ENCODE measurements at regions not wholly inside any gene's neighbourhood (a gene's known extent, or its start where the extent isn't known, plus 50 kb on each side); places are given as distances from the start of the nearest gene placed in this dataset.
"Not testable (repeated sequence)": the region's sequence is repeated elsewhere in the genome, so short reads cannot be mapped to it uniquely, and the experiment has no call there.

GRCh38 chr7:52269669-52270068 lies 765.8 kb upstream of the POM121L12 start:
- no peak for DNase-seq (ENCODE audit: low read depth in 2 of 2)

DNA sequence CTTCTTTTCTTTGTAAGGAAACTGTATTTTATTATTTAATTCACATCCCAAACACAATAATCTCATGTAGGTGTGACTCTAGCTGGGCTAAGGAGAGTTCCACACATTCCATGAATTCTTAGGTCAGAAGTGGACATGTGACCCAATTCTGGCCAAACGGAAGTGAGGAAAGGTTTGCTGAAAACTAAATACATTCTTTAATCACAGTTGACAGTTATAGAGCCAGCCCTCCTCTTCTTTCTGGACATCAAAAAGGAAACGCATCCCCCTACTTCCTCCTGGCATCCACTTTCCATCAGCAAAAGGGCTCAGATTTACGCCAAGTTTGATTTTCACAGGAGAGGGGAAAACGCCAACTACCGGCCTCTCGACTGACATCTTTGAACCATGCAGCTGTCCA lies 774.4 kb upstream of the POM121L12 start:
- DNase-seq (ENCODE audit: low read depth in 2 of 2) = no peak

DNA sequence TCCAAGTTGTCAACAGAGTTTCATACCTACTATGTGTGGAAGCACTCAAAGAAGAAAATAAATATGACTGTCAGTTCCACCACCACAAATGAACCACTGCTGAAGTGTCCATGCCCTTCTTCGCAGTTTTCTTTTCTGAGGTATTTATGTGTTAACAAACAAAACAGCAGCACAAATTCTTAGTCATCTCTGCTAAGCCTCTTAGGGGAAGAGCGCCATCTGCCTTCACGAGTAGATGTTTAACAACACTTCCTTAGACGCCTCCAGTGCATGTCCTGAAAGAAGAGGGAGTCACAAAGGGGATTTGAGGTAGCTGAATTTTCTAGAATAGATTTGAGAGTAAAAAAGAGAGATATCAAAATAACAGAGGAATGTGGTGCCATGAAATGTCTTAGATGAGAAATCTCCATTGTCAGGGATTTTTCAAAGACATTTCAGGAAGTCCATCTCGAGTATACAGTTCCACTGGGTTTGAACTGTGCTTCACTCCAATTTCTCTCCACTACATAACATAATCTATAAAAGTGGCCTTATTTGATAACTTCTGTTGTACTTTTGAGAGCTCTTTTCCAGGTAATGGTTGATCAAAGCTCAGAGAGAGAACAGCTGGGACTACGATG lies 775.3 kb upstream of the POM121L12 start:
- no peak for DNase-seq (ENCODE audit: low read depth in 2 of 2)

GRCh38 chr7:52257890-52258289 lies 777.5 kb upstream of the POM121L12 start:
- DNase-seq (ENCODE audit: low read depth in 2 of 2) = no peak

DNA sequence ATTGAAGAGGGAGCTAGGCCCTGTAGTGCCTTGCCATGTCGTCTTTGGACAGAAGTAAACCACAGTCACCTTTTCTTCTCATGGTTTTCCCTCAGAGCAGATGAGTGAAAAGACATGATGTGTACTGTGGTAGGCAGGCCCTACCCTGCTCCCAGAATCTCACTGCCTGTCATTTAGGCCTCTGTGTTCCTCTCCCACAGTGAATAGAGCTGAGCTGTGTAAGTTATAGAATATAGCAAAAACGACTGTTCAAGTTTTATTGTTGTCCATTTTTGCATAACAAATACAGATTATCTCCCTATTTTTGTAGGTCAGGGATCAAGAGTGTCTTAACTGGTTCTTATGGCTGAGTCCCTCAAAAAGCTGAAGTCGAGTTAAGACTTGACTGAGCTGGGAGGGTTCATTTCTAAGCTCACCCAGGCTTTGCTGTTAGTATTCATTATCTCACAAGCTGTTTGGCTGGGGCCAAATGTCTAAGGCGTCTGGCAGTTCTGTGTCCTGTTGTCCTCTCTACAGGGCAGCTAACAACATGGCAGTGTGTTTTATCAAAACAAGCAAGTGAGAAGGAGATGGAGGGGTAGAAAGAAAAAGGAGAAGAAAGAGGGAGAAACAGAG lies 780.9 kb upstream of the POM121L12 start:
- no peak for DNase-seq (ENCODE audit: low read depth in 2 of 2)

- no peak for DNase-seq (ENCODE audit: low read depth in 2 of 2)
These were observed 781.5 kb upstream of the POM121L12 start for GRCh38 chr7:52253953-52254352.

- DNase-seq (ENCODE audit: low read depth in 2 of 2) = no peak
These were observed 785.7 kb upstream of the POM121L12 start for GRCh38 chr7:52249741-52250140.

DNA sequence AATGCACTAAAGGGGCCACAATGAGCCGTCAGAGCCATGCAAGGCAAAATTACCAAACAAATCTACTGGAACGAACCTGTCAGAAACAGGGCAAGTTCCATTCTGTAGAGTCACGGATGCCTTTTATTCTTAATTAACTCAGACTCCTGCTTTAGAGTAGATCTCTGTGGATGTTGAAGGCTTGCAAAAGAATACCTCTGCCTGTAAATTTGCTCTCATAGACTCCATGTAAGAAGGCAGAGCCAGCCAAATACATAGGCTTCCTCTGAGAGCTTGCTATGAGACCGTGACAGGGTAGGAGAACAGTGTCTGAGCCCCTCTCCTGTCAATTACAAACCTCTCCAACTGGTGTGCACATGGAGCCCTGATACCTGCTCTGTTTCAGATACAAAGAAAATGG lies 787.9 kb upstream of the POM121L12 start:
- no peak for DNase-seq (ENCODE audit: low read depth in 2 of 2)

- DNase-seq (ENCODE audit: low read depth in 2 of 2) = no peak
These were observed 791.7 kb upstream of the POM121L12 start for GRCh38 chr7:52243685-52244084.

DNA sequence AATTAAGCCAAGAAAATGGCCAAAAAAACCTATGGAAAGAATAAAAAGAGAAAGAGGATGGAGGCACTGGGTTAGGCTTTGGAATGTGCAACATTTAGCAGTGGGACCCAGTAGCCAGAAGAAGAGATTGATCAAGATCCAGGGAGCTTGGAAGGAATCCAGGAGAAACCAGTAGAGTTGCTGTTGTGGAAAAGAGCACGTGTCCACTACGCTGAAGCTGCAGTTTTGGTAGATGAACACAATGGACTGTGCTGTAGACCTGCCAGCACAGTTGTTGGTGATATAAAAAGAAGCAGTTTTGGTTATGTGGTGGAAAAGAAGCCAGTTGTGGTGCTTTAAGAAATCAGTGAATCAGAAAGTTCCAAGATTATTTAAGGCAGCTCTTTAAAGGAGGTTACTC lies 802.2 kb upstream of the POM121L12 start:
- DNase-seq (ENCODE audit: low read depth in 2 of 2) = no peak

- DNase-seq (ENCODE audit: low read depth in 2 of 2) = no peak
These were observed 823.5 kb upstream of the POM121L12 start for GRCh38 chr7:52211930-52212329.

DNA sequence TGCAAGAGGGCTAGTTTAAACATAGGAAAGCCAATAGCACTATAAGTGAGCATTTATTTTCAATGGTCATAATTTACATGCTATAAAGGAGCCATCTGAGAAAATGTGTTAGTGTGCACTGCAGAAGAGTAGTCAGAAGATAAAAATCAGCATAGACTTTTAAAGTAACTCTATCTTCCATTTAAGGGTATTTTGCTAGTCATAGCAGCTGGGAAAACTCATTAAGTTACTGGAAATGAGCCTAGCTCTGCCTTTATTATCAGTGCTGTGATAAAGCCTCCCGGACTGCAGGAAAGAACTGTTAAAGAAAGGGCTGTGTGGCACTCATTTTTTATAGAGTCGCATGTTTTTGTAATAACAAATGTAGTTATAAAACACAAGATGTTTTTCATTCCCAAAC lies 825.8 kb upstream of the POM121L12 start:
- no peak for DNase-seq (ENCODE audit: low read depth in 2 of 2)

DNA sequence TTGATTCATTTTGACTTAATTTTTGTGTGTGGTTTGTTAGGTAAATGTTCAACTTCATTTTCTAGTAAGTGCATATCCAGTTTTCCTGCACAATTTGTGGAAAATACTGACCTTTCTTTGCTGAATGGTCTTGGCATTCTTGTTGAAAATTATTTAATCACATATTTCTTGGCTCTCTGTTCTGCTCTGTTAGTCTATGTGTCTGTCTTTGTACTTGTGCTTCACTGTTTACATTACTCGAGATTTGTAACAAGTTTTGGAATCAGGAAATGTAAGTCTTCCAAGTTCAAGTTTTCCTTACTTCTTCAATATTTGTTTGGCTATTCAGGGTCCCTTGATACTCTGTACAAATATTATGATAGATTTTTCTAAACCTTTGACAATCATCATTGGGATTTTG lies 838.2 kb upstream of the POM121L12 start:
- DNase-seq (ENCODE audit: low read depth in 2 of 2) = no peak

DNA sequence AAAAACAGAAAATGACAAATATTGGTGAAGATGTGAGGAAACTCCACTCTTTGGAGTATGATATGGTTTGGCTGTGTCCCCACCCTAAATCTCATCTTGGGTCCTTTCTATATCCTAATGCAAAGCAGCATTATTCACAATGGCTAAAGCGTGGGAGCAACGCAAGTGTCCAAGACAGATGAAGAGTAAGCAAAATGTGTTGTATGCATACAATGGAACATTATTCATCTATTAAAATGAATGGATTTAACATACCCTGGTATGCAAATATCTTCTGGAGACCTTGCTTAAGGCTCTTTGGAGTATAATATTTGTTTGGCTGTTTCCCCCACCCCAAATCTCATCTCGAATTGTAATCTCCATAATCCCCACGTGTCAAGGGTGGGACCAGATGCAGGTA lies 839.8 kb upstream of the POM121L12 start:
- DNase-seq (ENCODE audit: low read depth in 2 of 2) = no peak

GRCh38 chr7:52189153-52189778 lies 846.2 kb upstream of the POM121L12 start:
- no peak for DNase-seq (ENCODE audit: low read depth in 2 of 2)

GRCh38 chr7:52184006-52184703 lies 851.3 kb upstream of the POM121L12 start:
- no peak for DNase-seq (ENCODE audit: low read depth in 2 of 2)

DNA sequence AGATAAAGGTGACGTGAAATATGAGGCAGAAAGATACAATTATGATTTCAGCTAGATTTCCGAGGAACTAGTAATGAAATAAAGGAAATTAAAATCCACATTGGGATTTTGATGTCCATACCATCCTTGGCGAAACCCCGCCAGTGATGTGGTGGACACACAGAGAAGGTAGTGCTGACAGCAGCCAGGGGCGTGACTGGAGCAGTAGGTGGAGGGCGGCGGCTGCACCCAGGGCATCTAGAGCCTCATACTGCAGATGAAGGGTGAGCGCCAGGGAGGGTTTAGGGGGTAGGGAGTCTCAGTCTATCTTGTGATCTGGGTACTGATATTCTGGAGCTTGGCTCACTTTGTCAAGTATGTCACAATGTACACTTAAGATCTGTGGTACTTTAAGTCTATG lies 855.5 kb upstream of the POM121L12 start:
- no peak for DNase-seq (ENCODE audit: low read depth in 2 of 2)

DNA sequence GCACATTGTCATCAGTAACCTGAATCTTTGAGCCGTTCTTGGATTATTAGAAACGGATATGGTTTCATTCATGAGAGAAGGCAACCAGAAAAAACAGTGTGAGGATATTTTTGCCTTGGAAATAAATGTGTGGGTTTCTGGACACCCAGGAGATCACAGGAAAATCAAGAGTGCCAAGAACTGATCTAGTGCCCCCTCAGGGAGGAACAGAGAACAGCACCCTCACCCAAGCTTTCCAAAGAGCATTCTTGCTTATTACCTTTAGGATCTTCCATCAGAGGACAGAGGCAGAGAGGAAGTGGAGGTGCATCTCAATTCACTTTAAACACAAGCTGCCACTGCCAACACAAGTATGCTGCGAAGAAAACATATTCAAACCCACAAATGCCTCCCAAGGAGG lies 851.5 kb upstream of the COBL start:
- no peak for DNase-seq (ENCODE audit: low read depth in 2 of 2)

GRCh38 chr7:52163311-52163710 lies 846.7 kb upstream of the COBL start:
- DNase-seq (ENCODE audit: low read depth in 2 of 2) = no peak

- DNase-seq (ENCODE audit: low read depth in 2 of 2) = no peak
These were observed 844.9 kb upstream of the COBL start for GRCh38 chr7:52161483-52161882.

- DNase-seq (ENCODE audit: low read depth in 2 of 2) = not testable (repeated sequence)
These were observed 842.8 kb upstream of the COBL start for GRCh38 chr7:52159421-52159820.

DNA sequence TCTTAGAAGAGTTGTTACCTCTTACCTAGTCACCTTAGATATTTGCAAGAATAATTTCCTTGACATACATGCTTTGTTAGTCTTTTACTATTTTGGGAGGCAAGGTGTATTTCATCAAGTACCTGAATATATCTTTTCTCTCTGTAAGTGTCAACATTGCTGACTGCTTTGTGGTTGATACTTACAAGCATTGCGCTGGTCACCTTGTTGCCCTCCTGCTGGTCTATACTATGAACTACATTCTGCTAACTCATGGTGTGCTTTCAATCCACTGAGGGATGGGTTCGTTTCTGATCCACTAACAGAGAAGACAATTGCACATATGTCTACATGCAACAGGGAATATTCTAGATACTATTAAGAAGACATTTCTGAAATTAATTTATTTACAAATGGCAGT lies 837.8 kb upstream of the COBL start:
- DNase-seq (ENCODE audit: low read depth in 2 of 2) = no peak

DNA sequence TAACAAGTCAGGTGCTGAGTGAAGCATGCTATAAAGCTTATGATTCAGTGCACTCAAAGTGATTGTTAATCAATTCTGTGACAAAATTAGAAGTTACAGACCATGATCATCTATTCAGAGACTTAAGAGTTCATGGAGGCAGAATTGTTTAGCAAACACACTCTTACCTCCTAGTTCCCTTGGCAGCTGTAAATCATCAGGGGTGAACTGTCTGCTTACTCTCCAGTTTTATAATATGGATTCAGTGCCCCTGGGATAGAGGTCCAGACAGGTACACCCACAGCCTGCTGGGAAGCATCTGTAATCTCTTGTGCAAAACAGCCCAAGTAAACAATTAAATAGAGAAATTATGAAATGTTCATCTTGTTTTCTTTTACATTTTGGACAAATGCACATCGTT lies 835.0 kb upstream of the COBL start:
- DNase-seq (ENCODE audit: low read depth in 2 of 2) = no peak

Data from stimulated activated CD4-positive, alpha-beta T cell treated with anti-CD3 and anti-CD28 coated beads, Interleukin-4, amount 100 ng/mL, for 48 hours (primary cell).